ENCODE measurements at regions not wholly inside any gene's neighbourhood (a gene's known extent, or its start where the extent isn't known, plus 50 kb on each side); places are given as distances from the start of the nearest gene placed in this dataset.
"Not testable (repeated sequence)": the region's sequence is repeated elsewhere in the genome, so short reads cannot be mapped to it uniquely, and the experiment has no call there.

GRCh38 chr5:118511846-118512245 is 476.5 kb downstream of the DTWD2 start:
- no peak overlapping the region for H3K4me3 Mint-ChIP-seq (ENCODE audit: unreplicated experiment)
- H3K4me1 Mint-ChIP-seq (ENCODE audit: insufficient read depth, unreplicated experiment) = no peaks in the 10 kb centered on the region
- ChIA-PET POLR2A (no interaction called here), CTCF (interaction anchor here (0.6 kb wide), 2 partner anchors 48 to 280 kb away, joined by 3 to 4 read pairs; no protein-coding TSS in a partner anchor)
- intact Hi-C loops (cut with micrococcal nuclease) = no loop called here
- H3K27me3 Mint-ChIP-seq (ENCODE audit: insufficient read depth, unreplicated experiment) = no peaks in the 10 kb centered on the region
- no peaks in the 10 kb centered on the region for H3K9me3 Mint-ChIP-seq (ENCODE audit: unreplicated experiment)
- H3K36me3 Mint-ChIP-seq (ENCODE audit: insufficient read depth, unreplicated experiment) = no peaks in the 10 kb centered on the region
- no peak for TF ChIP-seq CTCF (IDR thresholded peaks at IDR 0.05; ENCODE audit: unreplicated experiment)
- no peak overlapping the region for H3K27ac Mint-ChIP-seq (ENCODE audit: low read depth, unreplicated experiment)
- no TSS peak for BruUV-seq (replicated peaks)
- DNase-seq (ENCODE audit: unreplicated experiment) = no peak

GRCh38 chr5:118506217-118506852 is 482.0 kb downstream of the DTWD2 start:
- Mint-ChIP-seq H3K4me1 (ENCODE audit: insufficient read depth, unreplicated experiment) (no peaks in the 10 kb centered on the region), H3K27me3 (ENCODE audit: insufficient read depth, unreplicated experiment) (no peaks in the 10 kb centered on the region), H3K36me3 (ENCODE audit: insufficient read depth, unreplicated experiment) (no peaks in the 10 kb centered on the region), H3K4me3 (ENCODE audit: unreplicated experiment) (no peak overlapping the region), H3K27ac (ENCODE audit: low read depth, unreplicated experiment) (no peak overlapping the region), H3K9me3 (ENCODE audit: unreplicated experiment) (no peaks in the 10 kb centered on the region)
- intact Hi-C loops (cut with micrococcal nuclease) = no loop called here
- ChIA-PET CTCF (interaction anchor here (0.5 kb wide), 1 partner anchor 1151 kb away, joined by 3 read pairs; no protein-coding TSS in a partner anchor), POLR2A (no interaction called here)
- no peak for DNase-seq (ENCODE audit: unreplicated experiment)
- TF ChIP-seq CTCF (IDR thresholded peaks at IDR 0.05; ENCODE audit: unreplicated experiment) = no peak
- no TSS peak for BruUV-seq (replicated peaks)

- BruUV-seq (replicated peaks); H3K27me3 Mint-ChIP-seq (ENCODE audit: insufficient read depth, unreplicated experiment); DNase-seq (ENCODE audit: unreplicated experiment); H3K4me1 Mint-ChIP-seq (ENCODE audit: insufficient read depth, unreplicated experiment); H3K4me3 Mint-ChIP-seq (ENCODE audit: unreplicated experiment); CTCF ChIA-PET; intact Hi-C loops (cut with micrococcal nuclease); H3K9me3 Mint-ChIP-seq (ENCODE audit: unreplicated experiment); H3K27ac Mint-ChIP-seq (ENCODE audit: low read depth, unreplicated experiment); POLR2A ChIA-PET; H3K36me3 Mint-ChIP-seq (ENCODE audit: insufficient read depth, unreplicated experiment): not testable (repeated sequence)
These were observed 486.1 kb downstream of the DTWD2 start for GRCh38 chr5:118502232-118502631.

GRCh38 chr5:118491351-118491750 is 497.0 kb downstream of the DTWD2 start:
- H3K4me3 Mint-ChIP-seq (ENCODE audit: unreplicated experiment) = no peak overlapping the region
- H3K4me1 Mint-ChIP-seq (ENCODE audit: insufficient read depth, unreplicated experiment) = no peaks in the 10 kb centered on the region
- H3K36me3 Mint-ChIP-seq (ENCODE audit: insufficient read depth, unreplicated experiment) = no peaks in the 10 kb centered on the region
- BruUV-seq (replicated peaks) = no TSS peak
- intact Hi-C loops (cut with micrococcal nuclease) = no loop called here
- POLR2A ChIA-PET = no interaction called here
- CTCF ChIA-PET = no interaction called here
- H3K27me3 Mint-ChIP-seq (ENCODE audit: insufficient read depth, unreplicated experiment) = no peaks in the 10 kb centered on the region
- H3K9me3 Mint-ChIP-seq (ENCODE audit: unreplicated experiment) = no peaks in the 10 kb centered on the region
- TF ChIP-seq CTCF (IDR thresholded peaks at IDR 0.05; ENCODE audit: unreplicated experiment) = no peak
- DNase-seq (ENCODE audit: unreplicated experiment) = no peak
- no peak overlapping the region for H3K27ac Mint-ChIP-seq (ENCODE audit: low read depth, unreplicated experiment)
